RWPE2 (cell line): ENCODE measurements at regions not wholly inside any gene's neighbourhood (a gene's known extent, or its start where the extent isn't known, plus 50 kb on each side); places are given as distances from the start of the nearest gene placed in this dataset.

Source experiments
- ATAC-seq: fragments of 200-7000 bp; cut with Tn5 transposase; 3 replicates; pipeline ENCODE4 v1.9.1; 2021; ENCODE audit warnings: low read depth
- DNase-seq: peaks from one replicate; pipeline ENCODE4 v3.0.0-alpha.2; 2020; ENCODE audit warnings: low spot score
- H3K27ac ChIP-seq: fragments of 450-650 bp; 2 replicates; pipeline ENCODE4 v1.5.1; 2017; ENCODE audit warnings: mild to moderate bottlenecking; ENCODE audit not compliant: poor library complexity, severe bottlenecking
- H3K27me3 ChIP-seq: fragments of 250-450 bp; sonication (Bioruptor Pico); 2 replicates; pipeline ENCODE4 v1.5.1; 2021; ENCODE audit warnings: mild to moderate bottlenecking, moderate library complexity; ENCODE audit not compliant: insufficient read depth, poor library complexity, severe bottlenecking
- H3K36me3 ChIP-seq: fragments of 250-450 bp; sonication (Bioruptor Pico); 2 replicates; pipeline ENCODE4 v1.5.1; 2020; ENCODE audit warnings: low read depth, mild to moderate bottlenecking, moderate library complexity
- H3K4me1 ChIP-seq: fragments of 250-450 bp; sonication (Bioruptor Pico); 2 replicates; pipeline ENCODE4 v1.5.1; 2021; ENCODE audit warnings: mild to moderate bottlenecking, moderate library complexity; ENCODE audit not compliant: insufficient read depth, poor library complexity, severe bottlenecking
- H3K4me3 ChIP-seq: fragments of 250-450 bp; sonication (Bioruptor Pico); 2 replicates; pipeline ENCODE4 v1.5.1; 2021; ENCODE audit warnings: mild to moderate bottlenecking, moderate library complexity; ENCODE audit not compliant: severe bottlenecking
- H3K9me3 ChIP-seq: fragments of 250-450 bp; sonication (Bioruptor Pico); 2 replicates; pipeline ENCODE4 v1.5.1; 2021; ENCODE audit warnings: mild to moderate bottlenecking, moderate library complexity; ENCODE audit not compliant: severe bottlenecking
- CTCF ChIP-seq: fragments of 450-650 bp; IDR thresholded peaks from one replicate; pipeline ENCODE4 v1.5.1; 2017; ENCODE audit warnings: mild to moderate bottlenecking, moderate library complexity; ENCODE audit not compliant: poor library complexity, severe bottlenecking

DNA sequence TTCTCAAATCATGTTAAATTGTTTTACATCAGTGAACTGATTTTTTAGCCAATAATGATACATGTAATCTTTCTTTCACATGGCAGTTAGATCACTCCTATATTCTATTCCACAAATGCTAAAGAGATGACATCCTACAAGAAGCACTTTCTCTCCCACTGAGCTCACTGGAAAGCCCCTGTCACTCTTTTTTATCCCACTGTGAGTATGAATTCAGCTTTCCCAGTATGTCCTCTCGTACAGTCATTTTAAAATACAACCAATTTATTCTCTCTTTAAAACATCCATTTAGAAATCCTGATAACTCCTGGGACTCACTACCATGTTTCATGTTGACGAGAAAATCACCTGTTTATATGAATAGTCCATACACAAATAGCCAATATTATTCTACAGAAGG is 599.9 kb downstream of the SEMA5A start:
- Histone ChIP-seq H3K4me3 (no peak overlapping the region), H3K9me3 (peaks cover 6% of the 10 kb centered on the region)
- ATAC-seq: no peak

DNA sequence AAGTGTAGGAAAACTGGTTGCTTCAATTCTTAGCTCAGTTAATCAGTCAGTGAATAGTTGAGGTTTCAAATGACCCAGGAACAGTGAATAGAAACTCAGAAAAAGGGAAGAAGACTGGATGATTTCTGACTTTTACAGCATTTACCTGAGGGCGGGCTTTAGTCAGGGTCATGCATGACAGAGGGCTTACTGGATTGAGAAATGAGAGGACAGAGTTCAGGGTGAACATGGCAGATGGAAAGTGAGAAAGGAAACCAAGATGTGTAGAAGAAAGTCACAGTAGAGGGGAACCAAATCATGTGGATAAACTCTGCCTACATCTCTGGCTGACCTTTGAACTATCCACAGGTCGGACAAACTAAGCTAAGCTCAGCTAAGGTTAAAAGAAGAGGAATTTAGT is 596.0 kb downstream of the SEMA5A start:
- no peak overlapping the region for H3K27ac ChIP-seq
- ATAC-seq: no peak
- no peak for DNase-seq

More for the DNA sequence above, 599.9 kb downstream of the SEMA5A start:
- DNase-seq: no peak
- Histone ChIP-seq H3K27me3 (no peaks in the 10 kb centered on the region), H3K27ac (no peak overlapping the region), H3K36me3 (no peaks in the 10 kb centered on the region), H3K4me1 (peaks cover 16% of the 10 kb centered on the region)
- no peak for TF ChIP-seq CTCF

GRCh38 chr5:8952147-8952546 is 593.7 kb downstream of the SEMA5A start:
- Histone ChIP-seq H3K4me1 (no peaks in the 10 kb centered on the region), H3K9me3 (no peaks in the 10 kb centered on the region), H3K36me3 (no peaks in the 10 kb centered on the region), H3K4me3 (no peak overlapping the region), H3K27me3 (no peaks in the 10 kb centered on the region), H3K27ac (no peak overlapping the region)
- no peak for DNase-seq
- no peak for ATAC-seq
- TF ChIP-seq CTCF: no peak

More for the DNA sequence above, 596.0 kb downstream of the SEMA5A start:
- no peaks in the 10 kb centered on the region for H3K4me1 ChIP-seq
- H3K9me3 ChIP-seq: no peaks in the 10 kb centered on the region
- no peak for TF ChIP-seq CTCF
- no peaks in the 10 kb centered on the region for H3K36me3 ChIP-seq
- H3K27me3 ChIP-seq: no peaks in the 10 kb centered on the region
- H3K4me3 ChIP-seq: no peak overlapping the region

DNA sequence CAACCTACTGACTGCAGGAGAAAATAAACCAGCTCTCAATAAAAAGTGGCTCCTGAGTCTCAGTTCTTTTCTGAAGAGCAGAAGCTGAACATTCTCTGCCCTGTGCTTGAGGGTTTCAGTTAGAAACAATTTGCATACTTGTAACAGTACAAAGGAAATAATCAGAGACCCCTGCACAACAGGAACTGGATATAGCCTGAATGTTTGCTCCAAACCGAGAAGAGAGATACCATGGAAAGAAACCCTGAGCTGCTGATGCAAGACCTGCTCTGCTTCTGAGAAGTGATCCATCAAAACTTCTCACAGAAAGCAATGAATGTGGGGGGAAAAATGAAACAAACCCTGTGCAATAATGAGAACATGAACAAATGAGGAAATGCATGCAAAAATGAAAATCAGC is 592.9 kb downstream of the SEMA5A start:
- DNase-seq: no peak

More for the DNA sequence above, 592.9 kb downstream of the SEMA5A start:
- Histone ChIP-seq H3K4me1 (no peaks in the 10 kb centered on the region), H3K9me3 (no peaks in the 10 kb centered on the region), H3K27me3 (no peaks in the 10 kb centered on the region), H3K4me3 (no peak overlapping the region), H3K36me3 (no peaks in the 10 kb centered on the region), H3K27ac (no peak overlapping the region)
- TF ChIP-seq CTCF: no peak
- no peak for ATAC-seq
